Testis (tissue), 2 donors: ENCODE measurements at regions not wholly inside any gene's neighbourhood (a gene's known extent, or its start where the extent isn't known, plus 50 kb on each side); places are given as distances from the start of the nearest gene placed in this dataset.

Experiments used
- DNase-seq: peaks from one replicate; pipeline ENCODE4 v3.0.0-alpha.2; 2019
- H3K27ac ChIP-seq, 2 donors: fragments of 200-600 bp; sonication (generic); one replicate each; pipeline ENCODE4 v1.5.1; 2019
- H3K27me3 ChIP-seq: fragments of 200-600 bp; sonication (generic); one replicate; pipeline ENCODE4 v1.5.1; 2019
- H3K36me3 ChIP-seq: fragments of 200-600 bp; sonication (generic); one replicate; pipeline ENCODE4 v1.5.1; 2017; ENCODE audit warnings: low read depth; ENCODE audit errors: missing control alignments
- H3K4me1 ChIP-seq: fragments of 200-600 bp; sonication (generic); one replicate; pipeline ENCODE4 v1.5.1; 2019
- H3K4me3 ChIP-seq, 2 donors: fragments of 200-600 bp; sonication (generic); one replicate each; pipeline ENCODE4 v1.5.1; 2017 to 2019
- H3K9me3 ChIP-seq: fragments of 200-600 bp; sonication (generic); one replicate; pipeline ENCODE4 v1.5.1; 2017
- CTCF ChIP-seq, 3 experiments: fragments of 450-650 bp in 2 of 3; fragments of 200-600 bp in 1 of 3; sonication (generic) in 1 of 3; IDR thresholded peaks; one replicate each; pipeline ENCODE4 v1.5.1; 2016 to 2019; ENCODE audit warnings: antibody characterized with exemption in 3 of 3, mild to moderate bottlenecking in 2 of 3, moderate library complexity in 1 of 3
- POLR2A ChIP-seq: fragments of 450-650 bp; IDR thresholded peaks from one replicate; pipeline ENCODE4 v1.6.1; 2017; ENCODE audit warnings: antibody characterized with exemption, mild to moderate bottlenecking, moderate library complexity
- WGBS, 2 donors: methylation state at CpG; one replicate each; pipeline ENCODE4 v1.1.5; 2018; 5-methylcytosine and 5-hydroxymethylcytosine counted together
- intact Hi-C: fragments of 100-400 bp; cut with DNase I; formaldehyde crosslinking; loops from one replicate; pipeline ENCODE4 v1.15.1; 2023; ENCODE audit warnings: low total_unique reads

GRCh38 chr10:55158633-55159032 lies 357.6 kb upstream of the PCDH15 start:
- H3K9me3 ChIP-seq = no peaks in the 10 kb centered on the region
- H3K4me3 ChIP-seq = no peak overlapping the region
- H3K27ac ChIP-seq = no peak overlapping the region
- intact Hi-C loops = no loop called here
- H3K4me1 ChIP-seq = no peaks in the 10 kb centered on the region
- DNase-seq = no peak
- 0% methylated on average over 1 of the region's 1 CpG for WGBS, 2 donors
- H3K36me3 ChIP-seq = no peaks in the 10 kb centered on the region
- no peak for TF ChIP-seq POLR2A
- no peaks in the 10 kb centered on the region for H3K27me3 ChIP-seq

DNA sequence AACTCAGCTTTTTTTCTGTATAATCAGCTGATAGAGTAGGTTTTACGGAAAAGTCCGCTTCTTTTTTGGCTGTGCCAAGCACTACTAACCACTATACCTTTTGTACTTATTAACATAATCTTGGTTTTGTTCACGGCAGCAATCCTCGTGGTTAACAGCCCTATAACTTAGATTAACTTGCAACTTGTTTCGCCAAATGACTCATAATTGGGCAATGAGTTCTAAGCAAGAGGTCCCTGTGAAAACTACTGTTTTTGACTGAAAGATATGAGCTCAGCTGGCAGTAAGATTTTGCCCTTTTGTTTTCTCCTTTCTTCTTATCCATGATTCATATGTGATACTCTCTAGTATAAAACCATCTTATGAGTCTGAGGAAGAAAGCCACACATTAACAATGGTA lies 345.0 kb upstream of the PCDH15 start:
- H3K36me3 ChIP-seq = no peaks in the 10 kb centered on the region
- no peak overlapping the region for H3K4me3 ChIP-seq
- H3K4me1 ChIP-seq = no peaks in the 10 kb centered on the region
- DNase-seq = no peak
- 52 to 53% methylated on average over 5 of the region's 5 CpGs for WGBS, 2 donors
- no peaks in the 10 kb centered on the region for H3K9me3 ChIP-seq
- no peaks in the 10 kb centered on the region for H3K27me3 ChIP-seq
- H3K27ac ChIP-seq = no peak overlapping the region
- no peak for TF ChIP-seq CTCF (IDR thresholded peaks at IDR 0.05)
- TF ChIP-seq POLR2A = no peak
- intact Hi-C loops = no loop called here

DNA sequence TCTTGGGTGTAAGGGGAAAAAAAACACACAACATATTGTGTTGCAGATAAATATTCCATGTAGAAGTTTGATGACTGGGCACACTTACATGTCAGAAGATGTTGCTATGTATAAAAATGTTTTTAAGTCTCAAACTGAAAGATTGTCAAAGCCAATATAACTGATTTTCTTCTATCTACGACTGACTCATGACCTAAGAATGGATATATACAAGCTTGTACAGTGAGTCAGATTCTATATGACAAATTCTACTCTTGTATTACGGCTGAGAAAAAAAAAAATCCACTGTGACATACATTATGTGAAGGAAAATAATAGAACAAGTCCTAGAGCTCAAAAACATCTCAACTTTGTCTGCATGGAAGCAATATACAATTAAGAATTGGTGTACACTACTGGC lies 343.0 kb upstream of the PCDH15 start:
- Histone ChIP-seq H3K27me3 (no peaks in the 10 kb centered on the region), H3K9me3 (no peaks in the 10 kb centered on the region), H3K4me1 (no peaks in the 10 kb centered on the region), H3K27ac (no peak overlapping the region), H3K4me3 (no peak overlapping the region), H3K36me3 (no peaks in the 10 kb centered on the region)
- 90 to 92% methylated on average over 2 of the region's 2 CpGs for WGBS, 2 donors
- intact Hi-C loops = no loop called here
- DNase-seq = no peak
- TF ChIP-seq CTCF (IDR thresholded peaks at IDR 0.05) (no peak), POLR2A (no peak)

GRCh38 chr10:55141892-55142291 lies 340.9 kb upstream of the PCDH15 start:
- Histone ChIP-seq H3K27me3 (no peaks in the 10 kb centered on the region), H3K4me3 (no peak overlapping the region), H3K36me3 (no peaks in the 10 kb centered on the region), H3K27ac (no peak overlapping the region), H3K9me3 (no peaks in the 10 kb centered on the region), H3K4me1 (no peaks in the 10 kb centered on the region)
- DNase-seq = no peak
- TF ChIP-seq CTCF (IDR thresholded peaks at IDR 0.05) (no peak), POLR2A (no peak)
- intact Hi-C loops = no loop called here

GRCh38 chr10:55137063-55137462 lies 336.0 kb upstream of the PCDH15 start:
- Histone ChIP-seq H3K36me3 (no peaks in the 10 kb centered on the region), H3K9me3 (no peaks in the 10 kb centered on the region), H3K4me1 (no peaks in the 10 kb centered on the region), H3K4me3 (no peak overlapping the region), H3K27ac (no peak overlapping the region), H3K27me3 (no peaks in the 10 kb centered on the region)
- intact Hi-C loops = no loop called here
- no peak for DNase-seq
- 93 to 99% methylated on average over 2 of the region's 2 CpGs for WGBS, 2 donors
- TF ChIP-seq POLR2A (no peak), CTCF (IDR thresholded peaks at IDR 0.05) (no peak)
